ENCODE measurements at regions not wholly inside any gene's neighbourhood (a gene's known extent, or its start where the extent isn't known, plus 50 kb on each side); places are given as distances from the start of the nearest gene placed in this dataset.

DNA sequence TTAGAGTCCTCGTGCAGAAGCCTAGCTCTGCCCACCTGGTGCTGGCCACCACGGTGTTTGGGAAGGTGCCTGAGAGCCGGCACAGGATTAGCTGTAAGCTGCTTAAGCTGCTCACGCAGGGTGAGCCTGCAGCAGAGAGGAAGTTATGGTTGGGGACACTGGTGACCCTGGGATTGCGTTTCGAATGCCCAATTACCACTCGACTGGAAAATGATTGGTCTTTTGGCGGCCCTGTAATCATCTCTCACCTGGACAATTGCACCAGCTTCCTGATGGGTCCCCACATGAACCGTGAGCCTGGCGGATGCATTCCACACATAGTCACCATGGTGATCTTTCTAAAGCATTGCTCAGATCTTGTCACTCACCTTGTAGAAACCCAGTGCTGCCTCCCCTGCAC lies 442.3 kb upstream of the ZMIZ1 start:
- no peak for DNase-seq (ENCODE audit: low read depth in 2 of 2, low spot score in 1 of 2)

DNA sequence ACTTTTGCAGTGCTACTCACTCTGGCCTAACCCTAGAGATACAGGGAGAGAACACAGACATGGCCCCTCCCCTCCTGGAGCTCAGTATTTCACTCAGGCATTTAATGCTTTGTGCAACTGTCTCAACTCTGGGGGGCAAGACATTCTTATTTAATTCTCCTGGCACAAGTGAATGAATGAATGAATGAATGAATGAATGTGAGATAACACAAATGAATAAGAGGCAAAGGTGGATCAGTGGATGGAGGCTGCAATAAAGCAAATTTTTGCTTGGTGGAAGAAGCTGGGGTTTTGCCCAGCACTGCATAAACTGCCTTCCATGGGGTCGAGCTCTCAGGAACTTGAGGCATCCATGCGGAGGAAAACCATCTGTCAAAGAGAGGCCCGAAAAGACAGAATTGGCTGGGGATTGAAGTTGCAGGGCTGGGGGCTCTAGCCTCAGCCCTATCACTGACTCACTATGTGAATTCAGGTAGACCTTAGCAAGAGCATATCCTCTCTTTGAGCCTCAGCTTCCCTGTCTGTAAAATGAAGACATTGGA lies 441.4 kb upstream of the ZMIZ1 start:
- DNase-seq (ENCODE audit: low read depth in 2 of 2, low spot score in 1 of 2): no peak

DNA sequence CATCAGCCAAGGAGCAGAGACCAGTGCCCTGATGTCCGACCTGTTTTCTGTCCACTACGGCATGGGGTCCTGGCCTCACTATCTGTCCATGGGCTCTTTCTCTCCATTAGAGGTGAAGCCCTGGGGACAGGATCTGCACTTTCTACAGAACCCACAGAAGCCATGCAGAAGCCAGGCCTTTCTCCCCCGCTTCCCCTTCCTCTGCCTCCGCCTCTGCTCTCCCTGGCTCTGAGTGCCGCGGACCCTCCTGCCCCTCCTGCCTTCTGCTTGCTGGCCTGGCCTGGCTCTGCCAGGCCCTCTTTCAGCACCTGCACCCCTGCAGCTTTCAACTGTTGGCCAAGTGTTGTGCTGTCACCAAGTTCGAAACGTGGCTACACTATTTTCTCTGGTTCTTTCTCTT lies 439.8 kb upstream of the ZMIZ1 start:
- DNase-seq (ENCODE audit: low read depth in 2 of 2, low spot score in 1 of 2): no peak

DNA sequence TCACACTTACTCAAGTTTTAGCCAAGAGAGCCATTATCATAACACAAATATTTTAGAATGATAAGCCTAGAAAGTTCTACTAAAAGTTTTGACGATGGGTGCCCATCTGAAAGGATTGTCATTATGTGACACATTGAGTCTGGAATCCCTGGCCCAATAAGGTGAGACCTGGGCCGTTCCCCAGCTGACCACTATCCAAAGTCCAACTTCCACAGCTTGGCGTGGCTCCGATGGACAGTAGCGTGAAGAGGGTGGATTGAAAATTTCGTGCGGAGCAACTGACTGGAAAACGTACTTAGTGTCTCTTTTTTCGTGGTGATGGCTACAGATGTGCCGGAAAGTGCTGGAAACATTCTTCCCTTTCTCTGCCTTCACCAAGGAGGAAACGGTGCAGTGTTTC lies 439.0 kb upstream of the ZMIZ1 start:
- DNase-seq (ENCODE audit: low read depth in 2 of 2, low spot score in 1 of 2): no peak

DNA sequence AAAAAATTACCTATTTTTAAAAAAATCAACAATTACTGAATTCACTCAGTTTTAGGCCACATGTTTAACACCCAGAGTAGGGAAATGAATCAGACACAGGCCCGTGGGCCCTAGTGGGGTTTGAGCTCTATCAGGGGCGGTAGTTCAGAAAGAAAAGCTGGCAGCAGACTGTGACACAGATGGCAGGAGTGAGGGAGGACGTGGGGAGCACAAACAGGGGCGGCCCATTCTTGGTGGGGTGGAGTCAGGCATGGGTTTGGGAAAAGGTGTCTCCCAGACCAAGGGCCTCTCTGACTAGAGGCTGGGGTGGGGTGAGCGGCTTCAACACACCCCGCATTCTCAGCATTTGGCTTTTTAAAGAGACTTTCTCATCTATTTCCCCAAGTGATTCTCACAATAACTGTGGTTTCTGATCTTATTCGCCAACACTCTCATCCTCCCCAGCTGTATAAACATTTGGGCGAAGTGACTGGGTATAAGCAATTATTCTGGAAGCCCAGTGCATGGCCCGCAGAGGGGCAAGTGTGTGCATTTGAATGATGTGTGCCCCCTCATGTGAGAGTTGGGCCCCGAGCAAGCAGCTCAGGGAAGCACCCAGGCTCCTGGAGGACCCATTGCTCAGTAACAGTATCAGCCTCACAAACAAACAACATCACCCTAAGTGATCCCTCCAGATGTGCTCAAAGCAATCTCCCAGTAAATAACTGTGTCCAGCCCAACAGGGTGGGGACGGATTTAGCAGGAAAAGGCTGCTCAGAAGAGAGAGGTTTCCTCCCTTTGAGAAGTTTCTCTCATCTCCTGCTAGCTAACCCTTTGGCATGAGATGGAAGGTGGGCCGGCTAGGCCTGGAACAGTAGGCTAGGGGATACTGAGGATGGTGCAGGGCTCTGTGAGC lies 437.6 kb upstream of the ZMIZ1 start:
- DNase-seq (ENCODE audit: low read depth in 2 of 2, low spot score in 1 of 2): no peak

DNA sequence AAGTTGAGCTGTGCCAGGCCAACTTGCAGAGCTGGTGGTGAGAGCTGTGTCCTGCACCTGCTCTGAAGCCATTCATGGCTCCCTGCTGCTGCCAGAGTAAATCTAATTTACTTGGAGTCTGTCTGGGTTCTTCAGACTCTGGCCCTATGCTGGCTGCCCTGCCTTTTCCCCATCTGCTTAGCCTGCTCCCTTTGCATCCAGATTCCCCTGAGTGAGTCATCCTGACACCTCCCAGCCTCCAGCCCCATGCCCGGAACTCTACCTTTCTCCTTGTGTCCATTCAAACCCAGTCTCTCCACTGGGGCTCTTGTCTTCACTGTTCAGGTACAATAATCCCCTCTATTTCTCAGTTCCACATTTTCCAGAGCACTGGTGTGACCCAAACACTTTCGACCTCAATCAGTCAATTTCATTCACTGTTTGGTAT lies 434.4 kb upstream of the ZMIZ1 start:
- no peak for DNase-seq (ENCODE audit: low read depth in 2 of 2, low spot score in 1 of 2)

DNA sequence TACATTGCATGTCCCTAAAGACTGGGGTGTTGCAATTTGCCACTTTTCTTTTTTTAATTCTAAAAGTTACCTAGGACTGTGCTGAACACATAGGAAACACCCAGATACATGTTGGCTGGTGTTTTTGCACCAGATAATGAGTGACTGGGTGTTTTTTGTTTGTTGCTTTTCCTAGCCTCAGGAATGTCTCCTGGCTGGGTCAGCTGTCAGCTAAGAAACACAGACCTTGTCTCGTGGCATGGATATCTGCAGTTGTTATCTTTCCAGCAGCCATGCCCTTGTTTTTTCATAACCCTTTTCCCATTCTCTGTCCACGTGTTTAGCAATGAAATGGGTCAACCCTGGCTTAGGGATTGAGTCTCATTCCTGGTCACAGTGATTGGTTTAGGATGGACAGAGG lies 433.9 kb upstream of the ZMIZ1 start:
- DNase-seq (ENCODE audit: low read depth in 2 of 2, low spot score in 1 of 2): no peak

DNA sequence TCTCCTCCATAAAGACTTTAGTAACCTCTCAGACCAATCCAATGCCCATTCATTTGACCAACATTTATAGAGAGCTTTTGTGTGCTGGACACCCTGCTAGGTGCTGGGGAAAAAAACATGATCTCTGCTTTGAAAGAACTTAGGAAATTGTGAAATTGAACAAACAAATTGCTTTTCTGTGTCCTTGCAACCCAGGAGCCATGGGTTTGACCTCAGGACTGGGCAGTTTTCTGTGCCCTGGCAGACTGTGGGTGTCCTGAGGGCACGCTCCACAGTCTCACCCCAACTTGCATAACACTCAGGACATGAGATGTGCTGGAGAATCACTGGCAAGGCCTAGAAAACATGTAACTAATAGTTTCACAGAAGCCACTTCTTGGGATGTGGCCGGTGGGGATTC lies 429.1 kb upstream of the ZMIZ1 start:
- DNase-seq (ENCODE audit: low read depth in 2 of 2, low spot score in 1 of 2): no peak

DNA sequence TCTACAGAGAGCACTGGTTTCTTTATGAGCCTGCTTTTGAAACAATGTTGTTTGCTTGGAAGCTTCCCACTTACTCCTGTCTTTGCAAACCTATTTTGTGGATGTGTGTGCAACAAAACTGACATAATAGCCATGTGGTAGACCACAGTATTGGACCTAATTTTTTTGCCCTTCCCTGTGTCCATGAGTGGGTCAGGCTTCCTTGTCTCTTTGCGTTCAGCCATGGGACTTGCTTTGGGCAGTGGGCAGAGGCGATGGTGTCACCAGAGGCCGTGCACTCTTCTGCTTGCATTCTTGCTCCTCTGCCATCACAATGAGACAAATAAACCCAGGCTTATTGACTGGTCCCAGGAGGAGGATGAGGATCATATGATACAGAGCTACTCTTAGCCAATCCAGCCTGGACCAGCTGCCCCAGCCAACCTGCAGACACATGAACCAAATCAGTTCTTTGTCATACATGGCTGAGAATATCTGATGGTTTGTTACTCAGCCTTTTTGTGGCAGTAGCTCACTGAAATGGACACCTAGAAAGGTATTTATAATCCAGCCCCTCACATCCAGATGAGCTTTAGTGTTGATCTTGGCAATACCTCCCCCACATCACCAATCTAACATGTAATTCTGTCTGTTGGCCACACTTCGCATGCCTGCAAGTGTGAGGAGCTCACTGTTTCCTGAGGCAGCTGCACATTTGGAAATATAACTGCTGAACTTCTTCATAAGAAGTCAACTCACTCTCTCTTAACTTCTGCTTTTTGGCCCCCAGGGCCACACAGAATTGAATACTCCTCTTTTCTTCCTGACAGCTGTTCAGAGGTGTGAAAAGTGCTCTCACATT lies 427.8 kb upstream of the ZMIZ1 start:
- no peak for DNase-seq (ENCODE audit: low read depth in 2 of 2, low spot score in 1 of 2)

DNA sequence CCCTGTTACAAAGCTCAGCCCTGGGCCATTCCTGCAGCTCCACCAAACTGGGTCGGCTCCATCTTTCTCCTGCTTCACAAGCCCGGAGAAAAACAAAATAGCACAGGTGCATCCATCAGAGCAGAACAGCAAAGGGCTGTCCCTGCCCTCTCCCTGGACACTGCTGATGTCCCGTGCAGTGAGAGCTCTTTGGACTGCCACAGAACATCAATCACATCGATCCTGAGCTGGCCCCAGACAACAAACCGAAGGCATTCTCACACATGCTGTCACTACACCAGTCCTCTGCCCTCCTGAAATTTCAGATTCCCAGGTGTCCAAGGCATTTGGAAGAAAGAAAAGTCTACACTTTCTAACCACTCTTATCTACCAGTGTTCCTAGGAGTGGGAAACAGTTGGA lies 427.1 kb upstream of the ZMIZ1 start:
- DNase-seq (ENCODE audit: low read depth in 2 of 2, low spot score in 1 of 2): no peak

DNA sequence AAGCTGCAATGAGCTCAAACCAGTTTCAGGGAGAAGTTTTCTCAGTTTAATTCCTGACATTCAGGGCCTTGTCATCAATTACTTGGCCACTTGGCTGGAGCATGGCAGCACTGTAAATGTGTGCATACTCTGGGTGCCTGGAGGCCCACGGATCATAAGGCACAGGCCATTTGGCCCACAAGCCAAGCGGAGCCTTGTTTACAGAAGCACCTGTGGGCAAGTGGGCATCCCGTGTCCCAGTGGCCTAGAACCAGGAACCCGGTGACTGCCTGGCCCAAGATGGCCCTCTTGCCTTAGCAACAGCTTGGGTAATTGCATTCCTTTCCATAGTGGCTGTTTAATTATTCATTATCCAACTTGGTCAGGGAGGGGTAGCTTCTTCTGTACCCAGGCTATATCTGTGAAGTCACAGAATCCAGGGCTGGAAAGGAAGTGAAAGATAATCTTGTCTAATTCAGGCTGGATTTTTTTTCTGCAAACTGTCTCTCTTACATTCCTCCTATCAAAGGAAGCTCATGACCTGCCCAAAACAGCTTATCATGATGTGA lies 426.4 kb upstream of the ZMIZ1 start:
- DNase-seq (ENCODE audit: low read depth in 2 of 2, low spot score in 1 of 2): no peak

DNA sequence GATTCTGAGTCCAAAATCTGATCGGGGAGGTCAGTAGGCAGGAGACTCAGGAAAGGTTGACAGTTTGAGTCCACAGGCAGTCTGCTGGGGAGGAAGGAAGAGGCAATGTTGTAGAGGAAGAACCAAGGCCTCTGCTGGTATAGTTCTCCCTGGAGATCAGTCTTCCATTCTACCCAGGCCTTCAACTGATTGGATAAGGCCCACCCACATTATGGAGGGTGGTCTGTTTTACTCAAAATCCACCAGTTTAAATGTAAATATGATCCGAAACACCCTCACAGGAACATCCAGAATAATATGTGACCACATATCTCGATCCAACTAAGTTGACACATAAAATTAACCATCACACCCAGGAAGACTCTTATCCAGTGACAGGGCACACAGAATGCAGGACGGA lies 425.3 kb upstream of the ZMIZ1 start:
- no peak for DNase-seq (ENCODE audit: low read depth in 2 of 2, low spot score in 1 of 2)

DNA sequence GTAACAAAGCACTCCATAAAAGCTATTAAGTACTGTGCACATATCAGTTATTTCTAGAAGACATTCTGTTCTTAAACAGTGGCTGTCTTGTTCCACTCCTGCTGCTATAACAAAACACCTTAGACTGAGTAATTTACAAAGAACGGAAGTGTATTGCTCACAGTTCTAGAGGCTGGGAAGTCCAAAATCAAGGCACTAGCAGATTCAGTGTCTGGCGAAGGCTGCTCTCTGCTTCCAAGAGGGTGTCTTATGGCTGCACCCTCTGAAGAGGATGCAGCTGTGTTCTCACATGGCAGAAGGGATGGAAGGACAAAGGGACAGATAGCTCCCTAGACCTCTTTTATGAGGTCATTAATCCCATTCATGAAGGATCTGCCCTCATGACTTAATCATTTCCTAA lies 424.2 kb upstream of the ZMIZ1 start:
- no peak for DNase-seq (ENCODE audit: low read depth in 2 of 2, low spot score in 1 of 2)

DNA sequence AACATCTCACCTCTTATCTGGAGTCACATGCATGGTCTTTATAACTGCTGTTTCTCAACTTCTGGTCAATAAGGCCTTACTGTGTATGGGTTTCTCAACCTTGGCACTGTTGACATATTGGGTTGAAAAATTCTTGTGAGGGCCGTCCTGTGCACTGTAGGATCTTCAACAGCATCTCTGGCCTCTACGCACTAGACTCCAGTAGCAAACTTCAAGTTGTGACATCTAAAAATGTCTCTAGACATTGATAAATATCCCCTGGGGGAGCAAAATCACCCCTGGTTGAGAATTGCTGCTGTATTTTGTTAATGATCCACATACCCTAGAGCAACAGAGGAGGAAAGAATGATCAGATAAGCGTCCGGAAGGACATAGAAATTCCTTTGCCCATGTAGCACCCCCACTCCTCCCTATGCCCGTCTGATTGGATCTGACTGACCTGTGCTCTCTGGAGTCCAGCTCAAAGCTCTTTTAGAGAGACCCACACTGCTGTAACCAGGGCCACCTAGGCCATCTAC lies 423.5 kb upstream of the ZMIZ1 start:
- DNase-seq (ENCODE audit: low read depth in 2 of 2, low spot score in 1 of 2): no peak

DNA sequence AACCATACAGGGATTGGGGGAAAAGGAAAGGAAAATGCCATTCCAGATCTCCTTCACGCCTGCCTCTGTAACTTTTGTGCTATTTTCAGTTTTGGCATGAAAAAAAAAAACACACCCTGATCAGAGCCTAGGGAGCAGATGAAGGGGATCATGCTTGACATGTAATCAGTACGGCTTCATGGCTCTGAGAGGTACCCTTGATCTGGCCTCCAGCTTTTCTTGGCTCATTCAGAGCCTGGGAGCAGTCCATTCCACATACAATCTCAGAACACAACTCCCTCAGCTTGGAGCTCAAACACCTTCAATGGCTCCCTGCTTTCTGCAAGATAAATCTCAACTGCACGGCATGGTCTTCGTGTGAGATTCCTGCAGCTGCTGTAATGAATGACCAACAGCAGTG lies 422.8 kb upstream of the ZMIZ1 start:
- no peak for DNase-seq (ENCODE audit: low read depth in 2 of 2, low spot score in 1 of 2)

DNA sequence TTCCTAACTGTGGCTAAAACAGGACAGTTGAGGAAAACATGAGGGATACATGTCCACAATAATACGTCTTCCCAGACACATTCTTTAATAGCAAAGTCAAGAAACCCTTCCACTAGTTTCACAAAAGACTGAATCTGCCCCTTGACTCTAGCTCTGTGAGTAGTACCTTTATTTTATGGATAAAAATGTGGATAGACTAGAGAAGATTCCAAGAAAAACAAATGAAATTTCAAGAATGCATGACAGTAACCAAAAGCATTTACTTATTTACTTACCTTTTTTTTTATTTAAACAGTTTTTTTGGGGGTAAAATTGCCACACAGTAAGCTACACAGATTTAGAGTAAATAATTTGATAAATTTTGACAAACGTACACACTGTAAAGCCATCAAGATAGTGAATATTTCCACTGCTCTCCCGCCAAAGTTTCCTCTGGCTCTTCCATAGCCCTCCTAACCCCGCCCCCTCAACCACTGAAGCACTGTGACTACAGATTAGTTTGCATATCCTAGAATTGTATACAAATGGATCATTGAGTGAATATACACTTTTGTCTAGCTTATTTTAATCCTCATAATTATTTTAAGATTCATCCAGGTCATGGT lies 420.4 kb upstream of the ZMIZ1 start:
- no peak for DNase-seq (ENCODE audit: low read depth in 2 of 2, low spot score in 1 of 2)

DNA sequence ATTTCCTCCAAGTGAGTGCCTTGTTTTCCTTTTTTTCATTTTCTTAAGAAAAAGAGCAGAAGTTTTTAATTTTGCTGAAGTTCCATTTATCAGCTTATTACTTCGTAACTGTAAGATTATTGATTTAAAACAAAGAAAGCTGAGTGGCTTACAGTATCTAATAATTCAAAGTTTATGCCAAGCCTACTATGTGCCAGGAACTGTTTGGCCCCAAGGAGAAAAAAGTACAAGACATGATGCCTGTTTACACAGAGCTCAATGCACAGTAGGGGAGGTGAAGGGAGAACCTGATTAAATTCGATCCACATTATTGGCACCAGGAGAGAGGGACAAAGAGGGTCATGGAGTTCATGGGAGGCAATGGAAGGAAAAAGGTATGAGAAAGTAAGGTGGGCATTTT lies 419.3 kb upstream of the ZMIZ1 start:
- no peak for DNase-seq (ENCODE audit: low read depth in 2 of 2, low spot score in 1 of 2)

DNA sequence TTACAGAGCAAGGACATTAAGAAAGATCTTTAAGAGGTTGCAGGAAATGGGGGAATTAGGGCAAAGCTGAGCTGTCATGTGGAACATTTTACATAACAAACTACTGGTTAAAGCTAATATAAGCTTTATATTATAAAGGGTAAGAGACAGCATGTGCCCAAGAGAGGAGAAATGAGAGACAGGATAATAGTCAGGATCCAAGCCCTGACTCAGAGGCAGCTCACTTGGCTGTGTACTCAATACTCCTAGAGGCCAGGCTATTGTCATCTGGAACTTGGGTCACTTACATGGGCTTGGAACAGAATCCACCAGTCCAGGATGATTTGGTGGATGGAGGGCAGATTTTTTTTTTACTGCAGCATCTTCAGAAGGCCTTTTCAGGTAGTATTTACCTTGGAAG lies 418.6 kb upstream of the ZMIZ1 start:
- DNase-seq (ENCODE audit: low read depth in 2 of 2, low spot score in 1 of 2): no peak

DNA sequence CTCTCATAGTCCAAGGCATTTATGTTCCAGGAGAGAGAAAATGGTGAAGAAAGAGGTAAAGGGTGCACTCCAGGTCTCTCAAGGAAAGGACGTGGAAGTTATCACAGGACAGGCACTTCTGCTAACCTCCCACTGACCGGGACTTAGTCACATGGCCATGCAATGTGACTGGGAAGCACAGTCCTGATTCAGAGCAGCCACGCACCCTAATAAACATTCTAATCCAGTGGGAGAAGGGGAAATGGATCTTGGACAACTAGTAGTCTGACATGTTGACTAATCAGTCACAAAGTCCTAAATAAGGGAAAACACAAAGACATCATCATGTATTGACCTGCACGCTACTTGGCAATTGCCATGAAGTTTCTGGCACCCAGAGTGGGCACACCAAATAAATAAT lies 417.5 kb upstream of the ZMIZ1 start:
- no peak for DNase-seq (ENCODE audit: low read depth in 2 of 2, low spot score in 1 of 2)

DNA sequence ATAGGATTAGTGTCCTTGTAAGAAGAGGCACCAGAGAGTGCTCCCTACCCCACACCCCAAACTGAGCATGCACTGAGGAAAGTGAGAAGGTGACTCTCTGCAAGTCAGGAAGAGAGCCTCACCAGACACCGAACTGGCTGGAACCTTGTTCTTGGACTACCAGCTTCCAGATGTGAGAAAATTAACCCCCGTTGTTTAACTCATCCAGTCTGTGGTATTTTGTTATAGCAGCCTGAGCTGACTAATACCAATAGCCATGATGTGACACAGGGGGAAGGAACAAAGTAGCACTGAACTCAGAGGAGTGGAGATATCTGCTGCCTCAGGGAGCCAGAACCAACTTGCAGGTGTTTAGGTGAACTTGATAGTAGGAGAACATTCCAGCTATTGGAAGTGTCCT lies 415.2 kb upstream of the ZMIZ1 start:
- no peak for DNase-seq (ENCODE audit: low read depth in 2 of 2, low spot score in 1 of 2)

DNA sequence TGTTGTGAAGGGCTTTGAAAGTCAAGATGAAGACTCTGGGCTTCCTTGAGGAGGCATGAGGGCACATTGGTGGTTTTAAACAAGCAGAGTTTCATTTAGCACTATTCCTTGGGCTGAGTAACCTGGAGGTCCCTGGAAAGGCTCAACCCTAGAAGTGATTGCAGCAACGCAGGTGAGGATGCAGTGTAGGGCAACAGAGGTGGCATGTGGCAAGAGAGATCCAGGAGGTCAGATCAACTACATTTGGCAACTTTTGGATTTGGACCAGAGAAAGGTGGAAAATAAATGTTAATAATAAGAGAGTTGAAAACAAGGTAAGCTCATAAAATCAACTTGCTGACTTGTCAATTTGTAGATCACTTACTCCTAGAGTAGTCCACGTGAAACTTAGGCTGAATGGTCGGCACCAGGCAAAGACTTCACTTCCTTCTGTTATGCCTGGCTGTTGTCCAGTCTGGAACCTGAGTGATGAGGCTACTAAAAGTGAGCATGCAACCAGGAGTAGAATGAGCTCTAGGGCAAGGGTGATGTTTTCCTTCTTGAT lies 414.6 kb upstream of the ZMIZ1 start:
- DNase-seq (ENCODE audit: low read depth in 2 of 2, low spot score in 1 of 2): no peak
